ENCODE measurements at regions not wholly inside any gene's neighbourhood (a gene's known extent, or its start where the extent isn't known, plus 50 kb on each side); places are given as distances from the start of the nearest gene placed in this dataset.

DNA sequence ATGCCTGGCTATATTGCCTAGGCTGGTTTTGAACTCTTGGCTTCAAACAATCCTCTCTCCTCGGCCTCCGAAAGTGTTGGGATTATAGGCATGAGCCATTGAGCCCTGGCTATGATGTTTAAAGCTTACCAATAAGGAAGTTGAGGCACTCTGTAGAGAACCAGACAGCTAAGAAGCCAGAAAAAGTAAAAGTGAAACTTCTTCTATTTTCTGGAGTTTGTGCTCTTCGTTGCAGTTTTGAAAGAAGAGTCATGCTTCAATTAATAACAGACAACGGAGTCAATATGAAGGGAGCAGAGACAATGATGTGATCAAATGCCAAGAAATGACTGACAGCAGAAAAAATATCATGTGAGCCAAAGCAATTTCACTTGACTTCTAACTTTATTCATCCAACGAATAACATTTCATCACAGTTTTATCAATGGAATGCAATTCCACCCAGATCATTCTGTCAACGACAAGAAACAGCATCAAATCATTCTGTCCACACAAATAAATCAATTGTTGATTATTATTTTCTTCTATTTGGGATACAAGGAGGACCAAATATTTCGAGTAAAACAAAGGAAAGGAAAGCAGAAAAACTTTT lies 175.5 kb upstream of the CELF4 start:
- TF ChIP-seq SIX5 (IDR thresholded peaks at IDR 0.05; ENCODE audit: low read depth, low read length) (no peak), POLR2A (IDR thresholded peaks at IDR 0.05; ENCODE audit: control extremely low read depth in 1 of 2, low read depth in 2 of 2, low read length in 2 of 2) (no peak), SP1 (IDR thresholded peaks at IDR 0.05; ENCODE audit: low read depth, low read length) (no peak)
- TF ChIP-seq, protein P1, sequence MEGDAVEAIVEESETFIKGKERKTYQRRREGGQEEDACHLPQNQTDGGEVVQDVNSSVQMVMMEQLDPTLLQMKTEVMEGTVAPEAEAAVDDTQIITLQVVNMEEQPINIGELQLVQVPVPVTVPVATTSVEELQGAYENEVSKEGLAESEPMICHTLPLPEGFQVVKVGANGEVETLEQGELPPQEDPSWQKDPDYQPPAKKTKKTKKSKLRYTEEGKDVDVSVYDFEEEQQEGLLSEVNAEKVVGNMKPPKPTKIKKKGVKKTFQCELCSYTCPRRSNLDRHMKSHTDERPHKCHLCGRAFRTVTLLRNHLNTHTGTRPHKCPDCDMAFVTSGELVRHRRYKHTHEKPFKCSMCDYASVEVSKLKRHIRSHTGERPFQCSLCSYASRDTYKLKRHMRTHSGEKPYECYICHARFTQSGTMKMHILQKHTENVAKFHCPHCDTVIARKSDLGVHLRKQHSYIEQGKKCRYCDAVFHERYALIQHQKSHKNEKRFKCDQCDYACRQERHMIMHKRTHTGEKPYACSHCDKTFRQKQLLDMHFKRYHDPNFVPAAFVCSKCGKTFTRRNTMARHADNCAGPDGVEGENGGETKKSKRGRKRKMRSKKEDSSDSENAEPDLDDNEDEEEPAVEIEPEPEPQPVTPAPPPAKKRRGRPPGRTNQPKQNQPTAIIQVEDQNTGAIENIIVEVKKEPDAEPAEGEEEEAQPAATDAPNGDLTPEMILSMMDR (IDR thresholded peaks at IDR 0.05; ENCODE audit: control extremely low read depth in 1 of 3, insufficient read depth in 1 of 3, low read depth in 1 of 3, low read length in 3 of 3): no peak

All from H1 (cell line).